GM19467 (cell line): ENCODE measurements at regions not wholly inside any gene's neighbourhood (a gene's known extent, or its start where the extent isn't known, plus 50 kb on each side); places are given as distances from the start of the nearest gene placed in this dataset.
"Not testable (repeated sequence)": the region's sequence is repeated elsewhere in the genome, so short reads cannot be mapped to it uniquely, and the experiment has no call there.

Experiments
- ATAC-seq: cut with Tn5 transposase; IDR thresholded peaks from one replicate; pipeline ENCODE4 v1.9.1; 2021; ENCODE audit warnings: mild to moderate bottlenecking, moderate library complexity; ENCODE audit not compliant: unreplicated experiment

GRCh38 chr2:236632295-236633218 is 62.9 kb downstream of the ACKR3 start:
- no peak for ATAC-seq

GRCh38 chr2:236633219-236633570 is 63.6 kb downstream of the ACKR3 start:
- ATAC-seq, result no peak

GRCh38 chr2:236633775-236634560 is 64.3 kb downstream of the ACKR3 start:
- ATAC-seq, result no peak

GRCh38 chr2:236636261-236636660 is 66.6 kb downstream of the ACKR3 start:
- no peak for ATAC-seq

- no peak for ATAC-seq
Observed at GRCh38 chr2:236636714-236637470, 67.3 kb downstream of the ACKR3 start.

GRCh38 chr2:236637686-236638569 is 68.3 kb downstream of the ACKR3 start:
- ATAC-seq, result no peak

- ATAC-seq, result no peak
Observed at GRCh38 chr2:236638707-236639106, 69.1 kb downstream of the ACKR3 start.

GRCh38 chr2:236639461-236640235 is 70.0 kb downstream of the ACKR3 start:
- no peak for ATAC-seq

GRCh38 chr2:236641051-236641726 is 71.6 kb downstream of the ACKR3 start:
- no peak for ATAC-seq

- ATAC-seq, result no peak
Observed at GRCh38 chr2:236642125-236642524, 72.5 kb downstream of the ACKR3 start.

GRCh38 chr2:236642584-236643291 is 73.1 kb downstream of the ACKR3 start:
- ATAC-seq, result no peak

- no peak for ATAC-seq
Observed at GRCh38 chr2:236643480-236643879, 73.9 kb downstream of the ACKR3 start.

GRCh38 chr2:236644067-236644466 is 74.4 kb downstream of the ACKR3 start:
- no peak for ATAC-seq

- no peak for ATAC-seq
Observed at GRCh38 chr2:236644502-236644911, 74.9 kb downstream of the ACKR3 start.

GRCh38 chr2:236645141-236645540 is 75.5 kb downstream of the ACKR3 start:
- ATAC-seq, result not testable (repeated sequence)

- ATAC-seq, result no peak
Observed at GRCh38 chr2:236646441-236646840, 76.8 kb downstream of the ACKR3 start.

- ATAC-seq, result no peak
Observed at GRCh38 chr2:236646871-236647270, 77.2 kb downstream of the ACKR3 start.

- ATAC-seq, result no peak
Observed at GRCh38 chr2:236647621-236648020, 78.0 kb downstream of the ACKR3 start.
